ENCODE measurements at regions not wholly inside any gene's neighbourhood (a gene's known extent, or its start where the extent isn't known, plus 50 kb on each side); places are given as distances from the start of the nearest gene placed in this dataset.
A peak's percentile ranks its signal among the peaks of the same experiment; 100 is the strongest.
"Not testable (repeated sequence)": the region's sequence is repeated elsewhere in the genome, so short reads cannot be mapped to it uniquely, and the experiment has no call there.

DNA sequence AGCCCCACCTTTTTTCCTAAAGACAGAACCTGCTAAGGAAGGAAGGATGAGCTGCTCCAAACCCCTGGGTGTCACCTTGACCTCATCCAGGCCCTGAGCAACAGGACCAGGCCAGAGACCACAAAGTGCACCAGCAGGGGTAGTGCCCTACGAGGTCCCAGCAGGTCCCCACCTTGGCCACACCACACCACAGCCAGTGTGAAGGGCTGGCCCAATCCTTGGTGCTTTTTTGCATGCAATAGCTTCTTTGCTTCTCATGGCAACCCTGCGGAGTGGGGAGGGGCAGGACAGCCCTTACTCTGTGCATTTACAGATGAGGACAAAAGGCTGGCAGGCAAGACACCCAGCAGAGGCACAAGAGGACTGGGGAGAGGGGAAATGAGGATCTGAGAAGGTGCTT, 352.6 kb downstream of the BCL11B start:
- no peak for DNase-seq

DNA sequence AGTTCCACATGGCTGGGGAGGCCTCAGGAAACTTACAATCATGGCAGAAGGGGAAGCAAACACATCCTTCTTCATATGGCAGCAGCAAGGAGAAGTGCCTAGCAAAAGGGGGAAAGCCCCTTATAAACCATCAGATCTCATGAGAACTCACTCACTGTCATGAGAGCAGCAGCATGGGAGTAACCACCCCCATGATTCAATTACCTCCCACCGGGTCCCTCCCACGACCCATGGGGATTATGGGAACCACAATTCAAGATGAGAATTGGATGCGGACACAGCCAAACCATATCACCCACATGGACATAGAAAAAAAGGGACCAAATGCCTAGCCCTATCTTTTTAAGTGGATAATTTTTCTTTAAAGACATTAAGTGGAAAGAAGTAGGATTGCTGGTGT, 350.7 kb downstream of the BCL11B start:
- not testable (repeated sequence) for DNase-seq

DNA sequence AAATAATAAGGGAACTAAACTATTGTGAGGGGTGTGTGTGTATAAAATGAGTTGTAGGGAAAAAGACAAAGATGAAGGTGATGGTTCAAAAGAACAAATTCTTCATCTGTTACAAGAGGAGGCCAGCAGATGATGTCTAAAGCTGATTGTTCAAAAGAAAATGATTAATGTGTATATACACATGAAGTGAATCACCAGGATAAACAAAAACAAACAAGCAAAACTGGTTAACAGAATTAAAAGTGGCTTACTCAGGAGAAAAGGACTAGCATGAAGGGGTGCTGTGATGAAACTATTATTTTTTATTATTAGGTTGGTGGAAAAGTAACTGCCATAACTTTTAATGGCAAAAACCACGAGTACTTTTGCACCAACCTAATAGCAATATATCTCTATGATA, 348.4 kb downstream of the BCL11B start:
- DNase-seq, result no peak

DNA sequence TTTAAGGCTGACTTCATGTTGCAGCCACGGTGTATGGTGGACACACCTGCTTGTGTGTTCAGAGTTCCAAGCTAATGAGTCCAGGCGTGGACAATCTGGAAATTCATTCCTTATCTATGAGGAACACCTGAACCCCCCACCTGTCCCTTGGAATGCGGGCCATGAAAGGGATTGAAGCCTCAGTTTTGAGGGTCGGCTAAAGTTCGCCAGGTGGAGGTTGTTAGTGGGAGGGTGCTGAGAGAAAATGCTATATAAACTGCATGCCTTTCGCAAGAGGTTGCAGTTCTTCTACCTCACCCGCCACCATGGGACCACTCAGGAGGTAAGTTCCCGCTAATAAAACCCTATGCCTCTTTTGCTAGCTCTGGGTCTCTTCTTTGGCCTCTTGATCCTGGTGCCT, 348.0 kb downstream of the BCL11B start:
- no peak for DNase-seq

DNA sequence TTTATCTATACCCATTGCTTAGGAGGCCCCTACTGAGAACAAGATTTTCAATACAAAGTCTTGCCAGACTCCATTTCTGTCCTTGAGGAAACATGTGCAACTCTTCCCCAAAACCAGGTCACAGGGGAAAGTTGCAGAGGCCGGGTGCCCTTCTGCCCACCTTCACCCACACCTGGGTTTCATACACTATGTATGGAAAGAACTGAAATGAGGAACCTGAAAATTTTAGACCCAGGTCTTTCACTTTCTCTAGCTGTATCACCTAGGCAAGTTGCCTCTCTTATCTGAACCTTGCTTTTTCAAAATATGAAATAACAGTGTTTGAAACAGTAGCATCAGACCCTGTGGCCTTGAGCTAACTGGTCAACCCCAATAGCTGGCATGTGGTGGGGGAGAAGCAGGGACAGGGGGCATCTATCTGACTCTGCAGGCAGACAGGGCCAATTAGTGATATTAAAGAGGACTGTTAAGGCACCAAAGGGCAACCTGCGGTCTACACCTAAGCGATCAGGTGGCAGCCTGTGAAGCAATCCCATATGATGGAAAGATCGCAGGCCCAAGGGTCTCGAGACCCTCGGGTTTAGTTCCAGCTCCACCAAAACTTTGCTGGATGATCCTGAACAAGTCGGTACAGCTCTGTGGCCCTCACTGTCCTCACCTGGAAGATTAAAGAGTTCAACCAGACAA, 346.5 kb downstream of the BCL11B start:
- no peak for DNase-seq

DNA sequence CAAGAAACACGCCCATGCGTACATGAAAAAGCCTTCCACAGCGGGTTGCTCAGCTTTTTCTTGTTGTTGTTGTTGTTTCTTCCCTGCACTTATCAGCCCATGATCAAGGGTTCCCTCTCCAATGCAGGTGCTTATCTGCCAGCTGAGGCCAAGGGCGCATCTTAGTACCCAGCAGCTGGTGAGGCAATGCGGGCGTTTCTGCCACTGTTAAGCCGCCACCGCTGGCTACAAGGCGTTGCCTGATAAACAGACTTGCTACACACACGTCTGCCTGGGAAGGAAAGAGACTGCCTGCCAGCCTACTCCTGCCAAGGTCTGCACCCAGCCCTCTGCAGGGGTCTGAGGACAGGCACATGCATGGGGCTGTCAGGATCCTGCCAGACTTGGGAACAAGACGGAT, 345.9 kb downstream of the BCL11B start:
- DNase-seq, result no peak

DNA sequence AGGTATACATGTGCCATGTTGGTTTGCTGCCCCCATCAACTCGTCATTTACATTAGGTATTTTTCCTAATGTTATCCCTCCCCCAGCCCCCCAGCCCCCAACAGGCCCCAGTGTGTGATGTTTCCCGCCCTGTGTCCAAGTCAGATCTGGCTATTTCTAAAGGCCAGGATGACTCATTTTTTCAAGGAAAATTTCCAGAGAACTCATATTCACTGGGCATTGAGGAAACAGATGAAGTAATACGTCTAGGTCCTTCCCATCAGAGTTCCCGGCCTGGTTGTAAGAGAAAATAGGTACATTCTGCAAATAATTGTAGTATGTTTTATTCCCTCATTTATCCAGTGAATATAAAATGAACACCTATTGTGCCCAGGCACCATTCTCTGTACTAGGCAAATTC, 345.2 kb downstream of the BCL11B start:
- no peak for DNase-seq

DNA sequence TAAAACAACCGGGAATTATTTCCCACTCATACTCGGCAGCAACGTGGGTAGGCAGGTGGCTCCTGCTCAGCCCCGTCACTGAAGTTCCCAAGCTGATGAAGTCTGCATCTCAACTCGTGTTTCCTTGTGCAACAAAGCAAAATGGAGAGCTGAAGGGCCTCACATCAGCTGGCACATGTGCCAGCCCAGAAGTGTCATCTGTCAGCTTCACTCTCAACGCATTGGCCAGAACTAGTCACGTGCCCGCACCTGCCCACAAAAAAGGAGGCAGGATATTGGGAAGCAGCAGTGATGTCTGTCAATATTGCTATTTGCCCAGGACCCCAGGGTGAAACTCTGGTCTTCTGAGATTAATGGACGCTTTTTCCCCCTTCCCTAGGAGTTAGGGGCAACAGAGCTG, 344.0 kb downstream of the BCL11B start:
- no peak for DNase-seq

DNA sequence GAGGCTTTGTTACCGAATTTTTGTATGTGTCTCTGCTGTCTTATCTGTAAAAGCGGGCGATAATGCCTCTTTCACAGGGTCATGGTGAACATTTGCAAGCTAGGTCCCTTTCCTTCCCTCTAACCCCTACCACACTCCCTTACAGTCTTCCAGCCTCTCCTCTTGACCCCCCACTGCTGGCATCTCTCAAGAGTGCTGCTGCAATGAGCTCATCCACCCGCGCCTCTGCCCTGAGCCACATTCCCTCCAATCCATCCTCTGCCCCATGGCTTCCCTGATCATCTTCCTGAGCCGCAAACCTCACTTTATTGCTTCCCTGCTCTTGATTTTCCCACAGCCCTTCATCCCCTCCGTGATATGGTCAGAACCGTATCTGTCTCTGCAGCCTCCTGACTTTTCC, 343.6 kb downstream of the BCL11B start:
- no peak for DNase-seq

DNA sequence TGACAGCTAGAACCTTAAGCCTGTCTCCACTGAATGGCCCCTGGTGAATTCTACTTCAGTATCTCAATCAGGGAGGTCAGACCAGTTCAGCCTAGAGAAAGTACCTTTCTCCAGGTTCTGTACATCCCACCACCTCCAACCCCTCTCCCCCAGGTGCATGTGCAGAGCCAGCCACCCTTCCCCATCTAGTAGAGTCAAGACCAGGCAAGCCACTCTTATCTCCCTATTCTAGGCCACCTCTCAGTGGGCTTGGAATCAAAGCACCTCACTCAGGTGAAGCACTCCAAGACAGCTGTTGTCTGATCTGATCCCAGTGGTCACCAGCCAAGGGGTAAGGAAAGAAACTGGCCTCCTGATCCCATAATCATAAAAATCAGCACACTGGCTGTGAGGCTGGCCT, 340.9 kb downstream of the BCL11B start:
- DNase-seq, result no peak

DNA sequence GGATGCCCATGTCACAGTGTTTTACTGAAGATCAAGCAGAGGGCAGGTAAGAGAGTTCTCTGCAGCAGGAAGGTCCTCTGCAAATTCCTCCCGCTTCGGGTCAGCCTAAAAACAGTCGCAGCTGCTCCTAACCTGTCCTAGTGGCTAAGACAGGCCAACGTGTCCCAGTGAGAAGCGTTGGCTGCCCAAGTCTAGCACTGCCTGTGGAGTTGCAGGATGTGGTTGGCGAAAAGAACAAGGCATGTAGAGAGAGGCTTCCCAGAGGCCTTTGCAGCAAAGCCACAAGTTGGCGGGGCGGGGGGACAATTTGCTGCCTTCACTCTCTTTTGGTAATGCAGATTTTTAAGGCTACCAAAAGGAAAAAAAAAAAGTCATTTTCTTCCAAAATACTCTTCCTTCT, 340.1 kb downstream of the BCL11B start:
- peak; percentile 32 to 40 for DNase-seq

DNA sequence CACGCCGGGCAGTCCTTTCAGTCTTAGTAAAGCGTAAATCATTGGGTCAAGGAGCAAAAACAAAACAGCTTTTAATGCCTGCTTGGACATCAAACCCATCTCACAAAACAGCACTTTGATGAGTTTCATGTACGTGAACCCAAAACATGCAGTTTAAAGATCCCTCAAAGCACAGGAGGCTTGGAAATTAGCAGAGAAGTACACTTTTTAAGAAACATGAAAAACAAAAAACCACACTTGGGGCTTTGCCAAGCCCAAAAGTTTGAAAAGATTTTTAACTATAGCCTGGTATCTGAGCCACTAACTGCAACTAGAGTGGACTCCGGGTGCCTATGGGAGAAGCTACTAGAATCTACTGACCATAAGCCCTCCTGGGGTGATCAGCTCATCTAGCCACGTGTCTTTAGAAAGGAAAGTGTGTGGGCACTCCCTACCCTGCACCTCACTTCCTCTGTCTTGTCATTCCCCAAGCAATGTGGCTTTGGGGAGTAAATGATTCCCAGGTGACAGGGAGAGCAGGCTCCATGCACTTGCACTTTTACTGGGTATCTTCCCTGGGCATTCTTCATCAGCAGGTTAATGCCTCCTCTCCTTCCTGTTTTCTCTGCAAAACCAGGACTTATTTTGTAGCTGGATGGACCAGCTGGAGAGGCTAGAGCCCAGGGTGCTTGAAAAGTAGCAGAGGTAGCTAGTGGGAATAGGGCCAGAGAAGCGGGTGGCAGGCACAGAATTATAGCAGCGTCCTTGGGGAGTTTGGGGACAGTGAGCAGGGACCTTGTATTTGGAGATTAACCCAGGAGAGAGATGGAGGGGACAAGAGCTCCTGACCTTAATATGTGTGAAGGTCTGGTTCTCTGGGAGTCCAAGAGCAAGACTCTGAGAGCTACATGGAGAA, 339.3 kb downstream of the BCL11B start:
- DNase-seq, result no peak

DNA sequence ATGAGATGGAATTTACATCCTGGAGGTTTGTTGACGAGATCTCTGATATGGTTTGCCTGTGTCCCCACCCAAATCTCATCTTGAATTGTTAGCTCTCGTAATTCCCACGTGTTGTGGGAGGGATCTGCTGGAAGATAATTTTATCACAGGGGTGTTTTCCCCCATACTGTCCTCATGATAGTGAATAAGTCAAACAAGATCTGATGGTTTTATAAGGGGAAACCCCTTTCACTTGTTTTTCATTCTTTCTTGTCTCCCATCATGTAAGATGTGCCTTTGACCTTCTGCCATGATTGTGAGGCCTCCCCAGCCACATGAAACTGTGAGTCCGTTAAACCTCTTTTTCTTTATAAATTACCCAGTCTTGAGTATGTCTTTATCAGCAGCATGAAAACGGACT, 337.4 kb downstream of the BCL11B start:
- DNase-seq, result not testable (repeated sequence)

DNA sequence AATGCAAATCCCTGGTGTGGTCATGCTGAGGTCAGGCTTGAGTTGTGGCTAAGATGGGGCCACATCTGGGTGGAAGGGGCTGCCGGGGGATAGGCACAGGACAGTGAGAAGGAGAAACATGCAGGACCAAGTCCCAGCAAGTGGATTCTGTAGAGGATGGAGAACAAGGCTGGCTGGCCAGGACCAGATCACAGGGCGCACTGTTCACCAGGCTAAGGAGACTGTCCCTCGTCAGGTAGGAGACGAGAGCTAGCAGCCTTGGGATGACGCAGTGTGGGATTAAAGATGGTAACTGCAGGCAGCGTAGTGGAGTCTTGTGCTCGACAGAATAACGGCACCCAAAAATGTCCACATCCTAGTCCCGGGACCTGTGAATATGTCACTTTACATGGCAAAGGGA, 336.1 kb downstream of the BCL11B start:
- DNase-seq, result no peak

DNA sequence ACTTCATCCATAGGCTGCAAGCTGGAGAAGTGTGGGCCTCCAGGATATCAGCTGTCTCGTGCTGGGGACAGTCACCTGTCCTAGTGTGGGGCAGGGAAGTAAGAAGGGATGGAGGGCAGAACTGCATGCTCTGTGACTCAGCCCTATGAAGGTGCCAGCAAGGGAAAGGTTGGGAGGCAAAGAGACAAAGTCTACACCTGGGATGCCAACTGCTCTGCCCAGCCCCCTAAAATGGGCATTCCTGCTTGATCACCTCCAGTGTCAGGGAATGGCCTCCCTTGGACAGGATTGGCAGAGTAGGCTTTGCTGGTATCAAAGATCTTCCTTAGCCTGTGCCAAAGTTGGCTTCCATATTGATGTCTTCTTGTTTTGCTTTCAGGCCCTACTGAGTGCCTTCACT, 335.0 kb downstream of the BCL11B start:
- DNase-seq, result no peak

DNA sequence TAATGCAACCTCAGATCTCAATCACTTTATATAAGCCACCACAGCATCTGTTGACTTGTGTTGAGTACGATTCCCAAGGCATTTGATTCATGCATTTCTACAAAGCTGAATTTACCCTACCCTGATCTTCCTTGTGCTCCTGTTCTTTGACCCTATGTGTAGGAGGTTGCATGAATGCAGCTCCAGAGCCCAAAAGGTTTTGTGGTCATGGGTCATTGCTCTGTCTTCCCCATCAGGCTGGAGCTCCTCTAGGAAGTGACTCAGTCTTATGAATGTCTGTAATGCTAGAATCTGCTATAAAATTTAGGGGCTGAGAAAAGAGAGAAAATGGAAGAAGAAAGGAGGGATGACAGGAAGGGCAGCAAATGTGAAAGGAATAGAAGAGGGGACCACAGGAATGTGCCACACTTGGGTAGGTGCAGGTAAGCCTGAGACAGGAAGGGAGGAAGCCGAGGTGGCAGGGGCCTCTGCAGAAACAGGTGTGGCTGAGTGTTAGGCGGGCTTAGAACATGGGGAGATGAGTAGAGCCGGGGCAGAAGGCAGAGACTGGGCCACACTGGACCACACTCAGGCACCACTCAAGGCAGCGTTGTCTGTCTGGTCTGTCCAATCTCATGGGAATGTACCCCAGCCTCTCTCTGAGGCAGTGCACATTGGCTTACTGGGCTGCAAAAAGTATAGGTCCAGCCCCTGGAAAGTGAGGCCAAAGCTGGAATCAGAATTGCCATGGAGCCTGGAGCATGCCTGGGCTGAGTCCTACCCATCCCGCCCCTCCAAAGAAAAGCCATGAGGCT, 334.1 kb downstream of the BCL11B start:
- DNase-seq, result no peak

DNA sequence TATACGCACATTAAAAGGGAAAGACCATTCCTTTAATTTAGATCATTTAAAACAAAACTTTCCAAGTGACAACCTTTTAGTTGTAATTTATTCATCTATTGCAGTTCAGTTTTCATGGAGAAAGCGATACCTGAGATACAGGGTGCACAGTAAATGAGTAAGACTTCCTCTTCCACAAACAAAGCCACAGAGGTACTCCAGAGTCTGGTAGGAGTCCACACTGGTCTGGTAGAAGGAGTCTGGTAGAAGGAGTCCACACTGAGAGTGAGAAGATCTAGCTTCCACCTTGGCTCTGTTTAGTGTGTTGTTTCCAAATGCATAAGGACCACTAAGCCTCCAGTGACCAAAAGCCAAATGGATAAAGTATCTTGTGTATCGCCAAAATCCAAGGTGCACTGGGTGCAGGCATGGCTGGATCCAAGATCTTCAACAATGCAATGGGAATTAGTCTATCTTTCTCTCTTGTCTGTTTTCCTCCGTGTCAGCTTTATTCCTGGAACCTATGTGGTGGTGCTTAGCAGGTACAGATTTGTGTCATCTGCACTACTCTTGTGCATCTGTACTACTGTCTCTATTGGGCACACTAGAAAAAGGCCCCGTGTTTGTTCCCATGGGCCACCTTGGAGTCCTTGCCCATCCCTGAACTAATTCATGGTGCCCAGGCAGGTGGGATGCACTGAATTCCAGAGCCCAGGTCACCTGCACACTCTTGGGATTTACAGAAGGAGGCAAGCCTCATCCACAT, 331.1 kb downstream of the BCL11B start:
- no peak for DNase-seq

DNA sequence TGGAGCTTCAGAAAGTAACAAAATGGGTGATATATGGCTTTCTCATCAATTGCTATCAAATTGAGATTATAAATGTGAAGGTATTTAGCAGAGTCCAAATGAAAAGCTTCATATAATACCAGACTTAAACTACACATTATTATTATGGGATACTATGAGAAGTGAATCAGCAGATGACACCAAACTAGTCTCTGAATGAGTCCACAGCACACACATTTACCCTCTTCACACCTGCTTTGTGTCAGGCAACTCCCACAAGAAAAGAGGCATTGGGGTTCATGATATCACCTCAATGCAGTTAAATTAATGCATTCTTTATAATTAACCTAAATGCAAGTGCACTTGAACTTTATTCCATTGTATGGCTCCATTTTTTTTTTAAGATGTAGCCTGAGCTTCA, 330.5 kb downstream of the BCL11B start:
- DNase-seq, result no peak

DNA sequence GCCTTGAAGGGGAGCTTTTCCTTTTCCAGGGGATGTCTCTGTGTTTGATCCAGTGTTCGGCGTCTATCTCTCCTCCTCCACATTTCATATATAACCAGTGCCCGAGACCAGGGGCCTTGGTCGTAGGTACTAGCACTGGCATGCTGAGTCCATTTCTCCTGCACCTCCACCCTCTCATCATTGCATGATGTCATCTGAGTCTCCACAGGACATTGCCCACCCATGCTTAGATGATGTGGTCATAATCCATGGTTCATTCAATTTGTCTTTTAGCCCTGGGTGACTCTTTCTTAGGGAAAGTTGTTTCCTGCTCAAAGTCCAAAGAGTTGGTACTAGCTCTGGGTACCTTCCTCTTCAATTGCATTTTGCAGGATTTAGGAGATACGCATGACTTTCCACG, 328.1 kb downstream of the BCL11B start:
- DNase-seq, result no peak

DNA sequence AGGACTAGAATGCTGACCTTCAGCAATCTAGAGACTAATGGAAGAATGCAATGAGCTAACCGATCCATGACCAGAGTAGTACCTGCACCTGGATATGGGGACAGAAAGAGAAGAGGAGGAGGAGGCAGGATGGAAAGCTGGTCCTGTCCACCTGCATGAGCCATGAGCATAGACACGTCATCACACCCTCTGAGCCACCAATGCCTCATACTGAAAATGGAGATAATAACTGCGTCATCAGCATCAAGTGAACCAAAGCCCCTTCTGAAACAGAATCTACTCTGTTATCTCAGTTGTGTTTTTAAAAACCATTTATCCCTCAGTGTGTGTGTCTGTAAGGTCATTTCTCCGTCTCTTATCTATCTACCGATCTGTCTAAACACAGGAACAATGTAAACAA, 327.0 kb downstream of the BCL11B start:
- no peak for DNase-seq

DNA sequence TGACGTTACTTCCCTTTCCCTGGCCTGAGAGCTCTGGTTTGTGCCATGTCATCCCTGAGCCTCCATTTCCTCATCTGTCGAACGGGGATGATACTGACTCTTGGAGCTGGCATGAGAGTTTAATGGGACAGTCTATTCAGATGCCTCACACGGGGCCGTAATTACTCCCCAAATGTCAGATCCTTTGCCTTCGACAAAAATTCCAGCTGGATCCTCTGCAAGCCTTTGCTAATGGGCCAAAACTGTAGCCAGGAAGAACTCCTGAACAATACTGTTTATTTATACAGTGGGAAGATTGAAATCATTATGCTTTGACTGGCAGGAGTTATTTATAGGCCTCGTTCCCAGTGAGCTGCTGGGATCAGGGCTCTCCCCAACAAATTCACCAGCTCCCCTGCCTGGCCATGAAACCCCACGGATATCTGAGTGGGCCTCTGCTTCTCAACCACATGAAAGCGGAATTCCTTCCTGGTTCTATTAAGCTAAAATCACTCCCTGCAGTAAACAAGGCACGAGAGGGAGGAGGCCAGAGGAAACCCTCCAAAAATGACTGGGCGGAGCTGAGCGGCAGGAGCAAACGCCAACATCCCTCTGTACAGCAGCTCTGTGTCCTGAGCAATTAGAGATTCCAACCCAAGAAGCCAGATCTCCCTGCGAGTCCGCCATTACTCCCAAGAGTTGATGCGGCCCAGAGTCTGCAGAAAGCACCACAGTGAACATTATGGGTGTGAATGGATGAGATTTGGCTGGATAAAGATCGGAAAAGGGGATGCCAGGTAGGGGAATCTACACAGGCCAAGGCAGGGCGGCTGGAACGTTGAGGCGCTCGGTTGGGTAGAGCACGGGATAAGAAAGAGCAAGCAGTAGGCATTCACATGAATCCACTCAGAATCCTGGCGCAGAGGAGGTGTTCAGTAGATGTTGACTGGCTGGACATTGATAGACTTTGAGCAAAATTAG, 326.1 kb downstream of the BCL11B start:
- DNase-seq, result no peak

DNA sequence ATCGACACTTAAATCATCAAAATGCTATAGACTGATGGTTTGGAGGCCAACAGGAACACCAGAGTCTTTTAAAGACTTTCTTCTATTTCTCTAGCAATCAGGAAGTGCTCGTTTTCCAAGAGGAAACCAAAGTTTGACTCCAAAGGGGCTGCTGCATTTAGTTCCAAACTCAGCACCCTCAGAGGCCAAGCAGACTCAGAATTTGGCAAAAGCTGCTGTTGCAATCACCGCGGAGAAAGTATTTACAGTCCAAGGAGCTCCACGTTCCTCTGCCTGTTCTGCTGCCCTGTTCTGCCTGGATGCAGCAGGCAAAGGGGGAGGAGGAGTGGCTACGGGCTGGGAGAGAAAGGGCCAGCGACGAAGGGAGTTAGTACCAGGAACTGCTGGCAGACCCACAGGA, 325.1 kb downstream of the BCL11B start:
- no peak for DNase-seq
